MCF 10A (cell line): ENCODE measurements at regions not wholly inside any gene's neighbourhood (a gene's known extent, or its start where the extent isn't known, plus 50 kb on each side); places are given as distances from the start of the nearest gene placed in this dataset.

Experiments
- BruUV-seq: library from RNA; stranded (reverse); fragments of 400-500 nt; replicated peaks from 2 replicates; lab custom pipeline; 2021; lab: Mats Ljungman, UMichigan
- CTCF ChIA-PET: fragments of 300-600 bp; sonication (Branson Sonifier 250); formaldehyde crosslinking; extraction: SDS; loops from one replicate; lab custom pipeline; 2021; ENCODE audit warnings: antibody characterized with exemption, inconsistent platforms; lab: Yijun Ruan, JAX
- POLR2A ChIA-PET: fragments of 300-600, 350-650 bp; sonication (Branson Sonifier 250); formaldehyde crosslinking; extraction: SDS; loops from one replicate; lab custom pipeline; 2020; ENCODE audit warnings: antibody characterized with exemption, inconsistent platforms; lab: Yijun Ruan, JAX
- DNase-seq: peaks from one replicate; pipeline ENCODE4 v3.0.0-alpha.2; 2018; ENCODE audit not compliant: unreplicated experiment
- H3K27ac Mint-ChIP-seq: one replicate; pipeline ENCODE4 v1.8.0; 2022; ENCODE audit warnings: mild to moderate bottlenecking, low read depth, mixed read lengths; ENCODE audit not compliant: unreplicated experiment
- H3K27me3 Mint-ChIP-seq: one replicate; pipeline ENCODE4 v1.8.0; 2022; ENCODE audit warnings: mixed read lengths; ENCODE audit not compliant: insufficient read depth, unreplicated experiment
- H3K36me3 Mint-ChIP-seq: one replicate; pipeline ENCODE4 v1.8.0; 2022; ENCODE audit warnings: mild to moderate bottlenecking, moderate library complexity, mixed read lengths; ENCODE audit not compliant: insufficient read depth, unreplicated experiment
- H3K4me1 Mint-ChIP-seq: one replicate; pipeline ENCODE4 v1.8.0; 2022; ENCODE audit warnings: mixed read lengths; ENCODE audit not compliant: insufficient read depth, unreplicated experiment
- H3K4me3 Mint-ChIP-seq: one replicate; pipeline ENCODE4 v1.8.0; 2022; ENCODE audit warnings: mild to moderate bottlenecking, moderate library complexity, mixed read lengths; ENCODE audit not compliant: unreplicated experiment
- H3K9me3 Mint-ChIP-seq: one replicate; pipeline ENCODE4 v1.8.0; 2022; ENCODE audit warnings: mixed read lengths; ENCODE audit not compliant: unreplicated experiment
- intact Hi-C: fragments of 100-400 bp; cut with micrococcal nuclease; formaldehyde crosslinking; loops from 2 replicates; pipeline ENCODE4 v1.14.1; 2022
- TF ChIP-seq, protein P1 (sequence below): fragments of 200-600 bp; IDR thresholded peaks from one replicate; pipeline ENCODE4 v1.8.0; 2022; ENCODE audit warnings: antibody characterized with exemption, mild to moderate bottlenecking; ENCODE audit not compliant: unreplicated experiment

DNA sequence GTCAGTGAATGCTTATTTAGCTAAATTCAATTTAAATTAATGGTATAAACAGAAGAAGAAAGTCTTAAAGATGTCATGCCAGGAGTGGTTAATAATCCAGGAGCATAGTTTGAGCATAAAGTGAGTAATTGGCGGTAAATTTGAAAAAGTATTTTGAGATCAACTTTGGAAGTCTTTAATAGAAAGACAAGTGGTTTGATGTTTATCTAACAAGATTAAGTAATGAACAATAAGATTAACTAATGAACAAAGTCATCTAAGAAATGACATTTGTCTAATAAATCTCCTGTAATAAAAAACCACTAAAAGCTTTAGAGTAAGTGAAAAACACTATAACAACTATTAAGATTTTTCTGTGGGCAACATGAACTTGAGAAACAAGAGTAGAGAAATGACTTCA is 112.8 kb downstream of the CAPZA3 start:
- no peak for DNase-seq
- no peaks in the 10 kb centered on the region for H3K36me3 Mint-ChIP-seq
- no peaks in the 10 kb centered on the region for H3K4me1 Mint-ChIP-seq
- intact Hi-C loops: no loop called here
- no TSS peak for BruUV-seq
- no peaks in the 10 kb centered on the region for H3K9me3 Mint-ChIP-seq
- CTCF ChIA-PET: interaction anchor here (0.7 to 2.2 kb wide), 2 partner anchors 10 to 592 kb away, joined by 3 to 7 read pairs; no protein-coding TSS in a partner anchor
- TF ChIP-seq, protein P1, sequence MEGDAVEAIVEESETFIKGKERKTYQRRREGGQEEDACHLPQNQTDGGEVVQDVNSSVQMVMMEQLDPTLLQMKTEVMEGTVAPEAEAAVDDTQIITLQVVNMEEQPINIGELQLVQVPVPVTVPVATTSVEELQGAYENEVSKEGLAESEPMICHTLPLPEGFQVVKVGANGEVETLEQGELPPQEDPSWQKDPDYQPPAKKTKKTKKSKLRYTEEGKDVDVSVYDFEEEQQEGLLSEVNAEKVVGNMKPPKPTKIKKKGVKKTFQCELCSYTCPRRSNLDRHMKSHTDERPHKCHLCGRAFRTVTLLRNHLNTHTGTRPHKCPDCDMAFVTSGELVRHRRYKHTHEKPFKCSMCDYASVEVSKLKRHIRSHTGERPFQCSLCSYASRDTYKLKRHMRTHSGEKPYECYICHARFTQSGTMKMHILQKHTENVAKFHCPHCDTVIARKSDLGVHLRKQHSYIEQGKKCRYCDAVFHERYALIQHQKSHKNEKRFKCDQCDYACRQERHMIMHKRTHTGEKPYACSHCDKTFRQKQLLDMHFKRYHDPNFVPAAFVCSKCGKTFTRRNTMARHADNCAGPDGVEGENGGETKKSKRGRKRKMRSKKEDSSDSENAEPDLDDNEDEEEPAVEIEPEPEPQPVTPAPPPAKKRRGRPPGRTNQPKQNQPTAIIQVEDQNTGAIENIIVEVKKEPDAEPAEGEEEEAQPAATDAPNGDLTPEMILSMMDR: no peak
- H3K27ac Mint-ChIP-seq: no peak overlapping the region
- no peaks in the 10 kb centered on the region for H3K27me3 Mint-ChIP-seq
- POLR2A ChIA-PET: no interaction called here
- no peak overlapping the region for H3K4me3 Mint-ChIP-seq

DNA sequence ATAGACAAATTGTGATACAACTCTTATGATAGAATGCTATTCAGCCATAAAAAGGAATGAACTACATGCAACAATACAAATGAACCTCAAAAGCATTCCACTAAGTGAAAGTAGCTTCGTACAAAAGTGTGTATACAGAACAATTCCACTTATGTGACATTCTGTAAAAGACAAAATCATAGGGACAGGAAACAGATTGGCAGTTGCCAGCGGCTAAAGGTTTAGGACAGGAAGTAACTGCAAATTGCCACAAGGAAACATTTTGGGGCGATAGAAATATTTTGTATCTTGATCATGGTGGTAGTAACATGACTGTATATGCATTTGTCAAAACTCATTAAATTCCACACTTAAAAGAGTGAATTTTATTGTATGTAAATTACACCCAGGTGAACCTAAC is 113.4 kb downstream of the CAPZA3 start:
- H3K27ac Mint-ChIP-seq: no peak overlapping the region
- H3K9me3 Mint-ChIP-seq: no peaks in the 10 kb centered on the region
- H3K4me3 Mint-ChIP-seq: no peak overlapping the region
- H3K4me1 Mint-ChIP-seq: no peaks in the 10 kb centered on the region
- TF ChIP-seq, protein P1: no peak
- H3K27me3 Mint-ChIP-seq: no peaks in the 10 kb centered on the region
- intact Hi-C loops: no loop called here
- DNase-seq: no peak
- ChIA-PET CTCF (interaction anchor here (0.7 to 2.2 kb wide), 2 partner anchors 10 to 593 kb away, joined by 3 to 7 read pairs; no protein-coding TSS in a partner anchor), POLR2A (no interaction called here)
- no TSS peak for BruUV-seq
- H3K36me3 Mint-ChIP-seq: no peaks in the 10 kb centered on the region

DNA sequence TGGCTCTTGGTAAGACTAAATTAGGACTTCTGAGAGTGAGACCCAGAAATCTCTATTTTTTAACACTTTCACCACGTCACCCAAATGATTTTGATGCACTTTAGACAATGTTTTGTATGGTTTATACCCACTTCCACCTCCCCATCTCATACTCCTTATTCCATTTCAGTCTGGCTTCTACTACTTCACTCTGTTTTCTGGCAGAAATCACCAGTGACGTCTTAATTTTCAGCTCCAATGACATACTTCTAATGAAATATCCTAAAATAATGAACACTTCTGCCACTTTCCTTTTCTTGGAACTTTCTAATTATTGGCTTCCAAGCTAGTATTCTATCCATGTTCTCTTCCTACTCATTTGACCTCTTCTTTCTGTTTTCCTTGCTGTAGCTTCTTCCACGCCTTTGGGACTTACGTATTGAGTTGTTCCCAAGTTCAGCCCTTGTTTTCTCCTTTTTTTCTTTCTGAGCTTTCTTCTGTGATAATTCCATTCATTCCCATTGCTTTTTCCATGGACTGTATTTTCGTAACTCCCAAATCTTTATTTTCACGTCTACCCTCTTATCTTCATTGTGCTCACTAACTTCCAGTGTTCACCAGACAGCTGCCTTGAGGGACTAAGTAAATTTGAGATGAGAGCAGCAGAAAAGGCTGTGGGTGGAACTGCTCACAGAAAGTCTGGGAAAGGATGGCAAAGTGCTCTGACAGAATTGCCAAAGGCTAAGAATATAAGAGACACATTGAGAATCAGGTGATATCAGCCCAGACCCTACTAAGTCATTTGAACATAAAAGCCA is 115.8 kb downstream of the CAPZA3 start:
- Mint-ChIP-seq H3K27me3 (no peaks in the 10 kb centered on the region), H3K4me1 (no peaks in the 10 kb centered on the region), H3K27ac (no peak overlapping the region), H3K4me3 (no peak overlapping the region), H3K9me3 (no peaks in the 10 kb centered on the region), H3K36me3 (no peaks in the 10 kb centered on the region)
- intact Hi-C loops: no loop called here
- TF ChIP-seq, protein P1: no peak
- no TSS peak for BruUV-seq
- ChIA-PET CTCF (interaction anchor here (0.6 to 0.9 kb wide), 4 partner anchors 12 to 410 kb away, joined by 3 to 5 read pairs (median 4); no protein-coding TSS in a partner anchor), POLR2A (interaction anchor here (0.7 kb wide), 1 partner anchor 14 kb away, joined by 3 read pairs; no protein-coding TSS in a partner anchor)
- DNase-seq: no peak

DNA sequence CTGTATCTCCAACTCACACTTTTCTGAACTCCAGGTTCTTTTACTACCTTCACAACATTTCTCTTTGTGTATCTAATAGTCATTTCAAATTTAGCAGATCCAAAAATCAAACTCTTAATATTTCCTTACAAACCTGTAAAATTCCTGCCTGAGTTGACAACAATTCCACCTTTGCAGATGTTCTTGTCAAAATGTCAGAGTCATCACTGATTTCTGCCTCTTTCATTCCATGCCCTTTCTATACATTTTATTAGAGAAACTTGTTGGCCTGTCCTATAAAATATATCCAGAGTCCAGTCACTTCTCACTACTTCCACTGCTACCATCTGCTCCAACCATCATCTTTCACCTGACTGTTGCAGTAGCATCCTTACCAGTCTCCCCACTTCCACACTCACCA is 119.7 kb downstream of the CAPZA3 start:
- Mint-ChIP-seq H3K4me3 (no peak overlapping the region), H3K27me3 (no peaks in the 10 kb centered on the region), H3K9me3 (no peaks in the 10 kb centered on the region), H3K4me1 (peaks cover 5% of the 10 kb centered on the region), H3K27ac (no peak overlapping the region), H3K36me3 (no peaks in the 10 kb centered on the region)
- intact Hi-C loops: loop anchor here (5.0 kb wide), 1 partner anchor 605 kb away; no protein-coding TSS in a partner anchor
- no TSS peak for BruUV-seq
- ChIA-PET POLR2A (no interaction called here), CTCF (interaction anchor here (5.2 kb wide), 1 partner anchor 329 kb away, joined by 35 read pairs; no protein-coding TSS in a partner anchor)
- TF ChIP-seq, protein P1: no peak
- no peak for DNase-seq
